GM18951 (cell line): ENCODE measurements at regions not wholly inside any gene's neighbourhood (a gene's known extent, or its start where the extent isn't known, plus 50 kb on each side); places are given as distances from the start of the nearest gene placed in this dataset.
"Not testable (repeated sequence)": the region's sequence is repeated elsewhere in the genome, so short reads cannot be mapped to it uniquely, and the experiment has no call there.

Experiments
- POLR2A ChIP-seq: IDR thresholded peaks from 4 replicates; pipeline ENCODE4 v1.6.1; 2011; ENCODE audit warnings: mild to moderate bottlenecking; ENCODE audit not compliant: insufficient read length, insufficient read depth; ENCODE audit errors: extremely low read depth
- in situ Hi-C: fragments of 300-500 bp; cut with MboI; formaldehyde crosslinking; loops from one replicate; pipeline ENCODE4 v1.12.0; 2022; ENCODE audit warnings: low sequenced_read_pairs, mixed read lengths, inconsistent platforms; ENCODE audit not compliant: unreplicated experiment

DNA sequence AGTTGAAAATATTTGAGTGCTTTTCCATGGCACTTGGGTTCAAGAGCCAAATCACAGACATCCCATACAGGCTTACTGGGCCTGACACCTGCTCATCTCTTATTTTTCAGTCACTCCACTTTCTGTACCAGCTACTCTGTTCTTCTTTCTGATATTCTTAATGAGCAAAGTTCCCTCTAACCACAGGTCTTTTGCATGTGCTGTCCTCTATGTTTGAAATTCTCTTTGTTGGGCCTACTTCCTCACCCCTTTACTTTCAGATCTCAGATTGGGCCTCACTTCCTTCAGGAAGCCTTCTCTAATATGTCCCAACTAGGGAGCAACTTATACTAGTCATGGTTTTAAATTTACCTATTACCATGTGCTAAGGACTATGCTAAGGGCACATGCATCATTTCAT is 81.8 kb upstream of the RBMS1 start:
- in situ Hi-C loops, result no loop called here

DNA sequence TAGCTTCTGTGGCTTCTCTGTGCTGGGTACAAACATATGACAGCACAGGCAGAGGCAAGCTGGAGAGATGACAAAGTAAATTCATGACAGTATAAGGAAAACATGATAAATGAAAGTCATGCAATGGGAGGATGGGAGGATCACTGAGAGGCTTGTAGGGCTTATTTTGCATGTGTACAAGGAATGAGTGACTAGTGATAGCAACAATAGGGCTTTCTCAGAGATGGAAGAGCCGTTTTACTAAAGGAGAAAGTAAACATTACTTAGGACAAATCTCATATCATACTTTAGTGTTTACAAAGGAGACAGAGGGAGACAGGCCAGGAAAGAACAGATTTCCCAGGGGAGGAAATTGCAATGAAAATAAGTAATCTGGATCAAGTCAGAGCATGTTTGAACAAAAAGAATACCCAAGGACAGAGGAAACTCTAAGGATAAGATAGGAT is 82.5 kb upstream of the RBMS1 start:
- TF ChIP-seq POLR2A, result no peak
- in situ Hi-C loops, result no loop called here

More for the DNA sequence above, 81.8 kb upstream of the RBMS1 start:
- no peak for TF ChIP-seq POLR2A

DNA sequence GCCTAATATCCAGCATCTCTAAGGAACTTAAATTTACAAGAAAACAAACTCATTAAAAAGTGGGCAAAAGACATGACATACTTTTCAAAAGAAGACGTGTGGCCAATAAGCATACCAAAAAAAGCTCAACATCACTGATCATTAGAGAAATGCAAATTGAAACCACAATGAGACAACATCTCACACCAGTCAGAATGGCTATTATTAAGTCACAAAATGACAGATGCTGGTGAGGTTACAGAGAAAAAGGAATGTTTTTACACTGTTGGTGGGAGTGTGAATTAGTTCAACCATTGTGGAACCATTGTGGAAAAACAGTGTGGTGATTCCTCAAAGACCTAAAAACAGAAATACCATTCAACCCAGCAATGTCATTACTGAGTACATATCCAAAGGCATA is 83.5 kb upstream of the RBMS1 start:
- in situ Hi-C loops, result not testable (repeated sequence)

DNA sequence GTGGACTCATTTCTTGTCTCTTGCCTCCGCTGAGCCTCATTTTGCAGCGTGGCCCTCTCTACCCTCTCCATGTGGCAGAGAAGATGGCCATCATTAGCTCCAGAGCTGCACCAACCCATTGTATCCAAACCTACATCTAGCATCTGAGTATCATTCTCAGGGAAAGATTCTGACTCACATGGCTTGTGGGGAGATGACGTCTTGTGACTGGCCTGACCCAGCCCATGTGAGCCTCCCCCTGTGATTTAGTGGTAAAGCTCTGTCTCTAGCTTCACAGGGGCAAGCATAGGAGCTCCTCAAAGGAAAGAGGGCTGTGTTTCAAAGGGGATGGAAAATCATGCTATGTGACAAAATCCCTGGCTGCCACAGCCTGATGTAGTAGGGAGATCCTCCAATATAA is 87.4 kb upstream of the RBMS1 start:
- TF ChIP-seq POLR2A, result no peak
- in situ Hi-C loops, result no loop called here

DNA sequence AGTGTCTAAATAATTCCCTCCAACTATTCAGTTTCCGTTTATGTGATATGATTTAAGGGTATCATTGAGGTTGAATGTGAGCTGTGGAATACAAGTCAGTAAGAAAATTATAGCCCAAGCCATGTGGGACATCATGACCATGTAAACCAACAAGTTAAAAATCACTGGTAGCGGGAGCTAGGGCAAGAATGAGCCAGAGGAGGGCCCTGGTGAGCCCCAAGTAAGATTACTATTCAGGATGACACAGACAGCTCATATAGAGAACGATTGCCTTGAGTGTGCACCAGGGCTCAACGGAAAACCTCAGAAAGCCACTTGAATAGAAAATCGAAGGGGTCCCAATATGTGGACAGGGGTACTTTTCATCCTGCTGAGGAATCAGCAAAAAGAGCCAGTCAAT is 87.8 kb upstream of the RBMS1 start:
- no peak for TF ChIP-seq POLR2A
- in situ Hi-C loops, result no loop called here

DNA sequence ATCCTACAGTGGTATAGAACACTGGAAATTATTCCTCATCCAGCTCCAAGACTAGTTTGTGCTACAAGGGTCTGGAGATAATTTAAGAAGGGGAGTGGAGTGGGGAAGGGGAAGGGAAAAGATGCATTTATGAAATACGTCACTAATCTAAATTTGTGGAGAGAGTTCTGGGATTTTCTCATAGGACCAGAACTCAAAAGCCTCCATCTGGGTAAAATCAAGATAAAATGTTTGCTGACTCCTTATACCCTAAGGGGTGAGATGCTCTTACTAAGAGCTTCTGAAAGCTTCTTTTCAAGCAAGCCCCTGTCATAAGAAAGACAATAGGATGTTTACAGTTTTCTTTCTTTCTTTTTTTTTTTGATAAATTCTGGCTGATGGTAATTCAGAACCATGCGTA is 88.5 kb upstream of the RBMS1 start:
- no peak for TF ChIP-seq POLR2A
- in situ Hi-C loops, result no loop called here

DNA sequence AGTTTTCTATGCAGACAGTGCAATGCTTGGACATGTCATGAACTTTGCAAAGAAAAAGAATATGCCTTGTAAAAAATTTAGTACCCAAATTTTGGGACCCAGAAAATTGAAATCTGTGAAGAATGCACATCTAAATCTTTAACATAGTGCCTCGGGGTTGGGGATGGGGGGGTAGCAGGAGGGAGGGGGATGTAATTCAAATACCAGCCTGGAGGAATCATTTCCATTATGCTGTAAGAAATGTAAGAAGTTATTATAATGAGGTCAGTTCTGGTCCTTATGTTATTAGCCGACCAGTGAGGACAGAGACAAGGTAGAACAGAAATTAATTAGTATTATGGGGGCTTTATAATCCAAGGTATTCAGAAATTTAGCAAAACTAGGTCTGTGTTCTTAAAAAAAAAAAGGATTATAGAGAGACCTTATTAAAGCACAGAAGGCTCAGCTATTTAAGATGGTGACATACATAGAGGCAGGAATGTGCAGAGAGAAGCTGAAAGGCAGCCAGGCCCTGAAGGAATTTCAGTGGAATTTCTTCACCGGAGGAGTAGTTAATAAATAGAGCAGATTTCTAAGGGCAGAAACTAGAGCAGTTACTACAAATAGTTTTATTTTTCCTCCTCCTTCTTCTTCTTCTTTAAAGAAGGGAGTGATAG is 89.0 kb upstream of the RBMS1 start:
- in situ Hi-C loops, result no loop called here

DNA sequence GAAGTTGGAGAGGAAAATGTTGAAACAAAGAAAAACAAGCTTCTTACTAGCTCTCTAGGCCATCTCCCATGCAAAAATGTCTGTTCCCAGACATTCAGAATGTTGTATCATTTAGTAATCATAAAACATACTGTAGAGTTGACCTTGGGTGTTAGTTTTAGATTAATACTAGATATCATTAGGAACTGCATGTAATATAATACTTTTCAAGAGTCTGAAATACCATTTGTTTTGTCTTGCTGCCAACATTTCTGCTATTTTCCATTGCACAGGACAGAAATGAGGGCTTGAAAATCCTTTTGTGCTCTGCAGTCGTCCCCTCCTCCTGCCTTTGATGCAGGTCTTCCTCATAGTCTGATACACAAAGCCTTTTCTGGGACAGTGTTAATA is 89.5 kb upstream of the RBMS1 start:
- in situ Hi-C loops, result no loop called here
- TF ChIP-seq POLR2A, result no peak

More for the DNA sequence above, 89.0 kb upstream of the RBMS1 start:
- no peak for TF ChIP-seq POLR2A

DNA sequence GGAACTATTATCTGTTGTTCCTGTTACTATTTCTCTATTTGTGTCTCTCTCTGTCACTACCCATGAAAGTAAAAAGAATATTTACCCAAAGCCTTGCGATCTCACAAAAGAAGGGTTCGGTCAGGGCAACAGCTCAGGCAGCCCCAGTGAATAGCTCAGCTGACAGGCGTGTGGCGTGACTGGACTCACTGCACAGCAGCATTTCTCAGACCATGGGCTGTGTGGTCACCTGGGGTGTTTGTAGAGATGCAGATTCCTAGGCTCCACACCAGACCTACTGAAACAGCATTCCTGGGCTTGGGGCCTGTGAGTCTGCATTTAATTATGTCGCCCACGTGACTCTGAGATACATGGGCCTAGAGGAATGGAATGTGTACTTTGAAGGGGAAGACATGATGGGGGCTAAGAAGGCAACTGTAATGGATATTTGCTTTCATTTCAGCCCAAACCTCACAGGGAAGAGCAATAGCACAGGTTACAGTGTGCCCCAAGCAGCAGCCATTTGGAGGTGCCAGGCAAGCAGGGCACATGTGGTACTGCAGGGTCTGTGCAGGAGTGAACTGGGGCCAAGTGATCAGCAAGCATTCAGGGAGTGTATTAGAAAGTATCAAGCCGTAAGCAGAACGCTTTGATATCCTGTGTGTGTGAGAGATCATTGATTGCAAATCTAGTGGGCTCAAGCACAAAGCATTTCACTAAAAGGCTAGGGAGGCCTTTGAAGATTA is 90.4 kb upstream of the RBMS1 start:
- in situ Hi-C loops, result no loop called here
- no peak for TF ChIP-seq POLR2A

DNA sequence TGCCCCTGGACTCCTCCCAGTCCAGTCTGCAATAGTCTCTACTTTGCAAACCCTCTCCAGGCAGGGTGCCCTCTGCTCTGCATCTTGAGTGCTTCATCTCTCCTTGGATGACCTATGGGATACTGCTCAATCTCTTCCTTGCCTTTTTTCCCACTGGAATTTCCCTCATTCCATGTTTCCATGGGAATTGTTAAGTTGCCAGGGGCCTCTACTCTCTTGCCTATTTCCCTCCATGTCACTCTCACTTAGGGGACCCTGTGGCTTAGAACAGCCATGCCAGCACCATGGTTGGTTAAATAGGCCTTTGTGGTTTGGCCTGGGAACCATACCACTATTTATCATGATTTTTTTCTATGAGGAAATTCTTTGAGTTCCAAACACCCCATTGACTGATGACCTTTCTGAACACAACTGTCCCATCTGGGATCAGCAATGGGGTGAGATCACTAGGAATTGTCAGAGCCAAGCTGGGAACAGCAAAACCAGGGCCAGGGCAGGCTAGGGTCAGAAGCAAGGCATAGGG is 91.4 kb upstream of the RBMS1 start:
- no peak for TF ChIP-seq POLR2A
- in situ Hi-C loops, result no loop called here

DNA sequence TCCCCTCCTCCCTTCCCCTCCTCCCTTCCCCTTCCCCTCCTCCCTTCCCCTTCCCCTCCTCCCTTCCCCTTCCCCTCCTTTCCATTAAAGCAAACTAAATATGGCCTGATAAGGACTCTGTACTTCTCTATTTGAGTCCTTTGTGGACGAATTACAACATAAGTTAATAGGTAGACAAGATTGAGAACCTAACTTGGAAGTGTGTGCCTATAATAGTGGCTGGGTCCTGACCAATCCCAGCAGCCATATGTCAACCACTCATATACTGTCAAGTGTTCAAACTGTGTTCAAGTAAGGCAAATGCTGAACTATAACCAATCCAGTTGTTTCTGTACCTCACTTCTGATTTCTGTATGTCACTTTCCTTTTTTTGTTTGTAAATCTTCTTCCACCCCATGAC is 97.1 kb upstream of the RBMS1 start:
- TF ChIP-seq POLR2A, result no peak
- in situ Hi-C loops, result no loop called here

DNA sequence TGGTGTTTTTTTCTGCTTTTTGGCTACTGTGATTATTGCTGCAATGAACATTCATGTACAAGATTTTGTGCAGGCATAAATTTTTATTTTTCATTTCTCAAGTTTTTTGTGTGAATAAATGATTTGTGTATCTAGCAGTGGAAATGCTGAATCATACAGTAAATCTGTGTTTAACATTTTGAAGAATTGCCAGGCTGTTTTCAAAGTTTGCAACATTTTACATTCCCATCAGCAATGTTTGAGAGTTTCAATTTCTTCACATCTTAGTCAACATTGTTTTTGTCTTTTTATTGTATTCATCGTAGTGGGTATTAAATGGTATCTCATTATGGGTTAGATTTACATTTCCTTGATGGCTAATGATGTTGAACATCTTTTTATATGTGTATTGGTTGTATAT is 98.8 kb upstream of the RBMS1 start:
- in situ Hi-C loops, result no loop called here
- no peak for TF ChIP-seq POLR2A

DNA sequence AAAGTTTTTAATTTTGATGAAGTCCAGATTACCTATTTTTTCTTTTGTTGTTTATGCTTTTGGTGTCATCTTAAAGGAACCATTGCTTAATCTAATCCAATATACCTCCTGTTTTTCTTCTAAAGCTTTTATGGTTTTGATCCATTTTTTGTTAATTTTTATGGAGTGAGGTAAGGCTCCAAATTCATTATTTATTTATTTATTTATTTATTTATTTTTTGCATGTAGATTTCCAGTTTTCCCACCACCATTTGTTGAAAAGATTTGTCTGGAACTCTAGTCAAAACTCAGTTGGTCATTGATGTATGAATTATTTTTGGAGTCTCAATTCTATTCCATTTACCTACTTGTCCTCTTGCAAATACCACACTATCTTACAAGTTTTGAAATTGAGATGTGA is 99.4 kb upstream of the RBMS1 start:
- in situ Hi-C loops, result no loop called here
- TF ChIP-seq POLR2A, result no peak

DNA sequence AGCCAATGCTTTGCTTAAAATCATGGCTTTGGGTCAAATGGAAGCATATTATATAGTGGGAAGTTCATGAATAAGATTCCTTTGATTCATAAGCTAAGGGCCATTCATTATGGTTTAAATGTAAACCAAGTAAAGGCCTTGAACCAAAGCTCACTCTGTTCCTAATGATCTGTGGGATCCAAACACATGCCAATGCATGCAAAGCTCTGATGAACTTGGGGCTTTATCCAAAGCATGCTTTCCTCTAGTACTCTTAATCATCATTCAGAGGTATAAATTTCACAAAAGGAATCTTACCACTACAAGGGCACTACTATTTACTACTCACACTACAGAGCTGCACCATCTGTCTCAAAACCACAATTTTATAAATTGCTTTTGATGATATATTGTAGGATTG is 102.8 kb upstream of the RBMS1 start:
- in situ Hi-C loops, result no loop called here
- TF ChIP-seq POLR2A, result no peak

DNA sequence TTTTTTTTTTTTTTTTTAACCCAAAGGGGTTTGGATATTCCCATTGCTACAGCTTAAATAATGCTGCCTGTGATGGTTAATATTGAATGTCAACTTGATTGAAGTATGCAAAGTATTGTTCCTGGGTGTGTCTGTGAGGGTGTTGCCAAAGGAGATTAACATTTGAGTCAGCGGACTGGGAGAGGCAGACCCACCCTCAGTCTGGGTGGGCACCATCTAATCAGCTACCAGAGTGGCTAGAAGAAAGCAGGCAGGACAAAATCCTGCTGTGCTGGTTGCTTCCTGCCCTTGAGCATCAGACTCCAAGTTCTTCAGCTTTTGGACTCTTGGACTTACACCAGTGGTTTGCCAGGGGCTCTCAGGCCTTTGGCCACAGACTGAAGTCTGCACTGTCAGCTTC is 106.8 kb upstream of the RBMS1 start:
- in situ Hi-C loops, result not testable (repeated sequence)

DNA sequence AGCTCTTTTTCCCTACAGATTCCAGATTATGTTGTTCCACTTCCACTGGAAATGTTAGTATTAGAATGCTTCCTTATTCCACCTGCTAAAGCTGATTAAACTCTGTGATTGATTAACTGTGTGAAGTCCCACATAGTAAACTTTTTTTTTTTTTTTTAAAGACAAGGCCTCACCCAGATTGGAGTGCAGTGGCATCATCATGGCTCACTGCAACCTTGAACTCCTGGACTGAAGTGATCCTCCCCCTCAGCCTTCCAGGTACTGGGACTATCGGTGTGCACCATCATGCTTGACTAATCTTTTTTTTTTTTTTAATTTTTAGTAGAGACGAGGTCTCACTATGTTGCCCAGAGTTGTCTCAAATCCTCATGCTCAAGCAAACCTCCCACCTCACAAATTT is 108.5 kb upstream of the RBMS1 start:
- in situ Hi-C loops, result no loop called here
- TF ChIP-seq POLR2A, result no peak
